Activated CD8-positive, alpha-beta T cell treated with anti-CD3 and anti-CD28 coated beads for 36 hours (primary cell): ENCODE measurements at regions not wholly inside any gene's neighbourhood (a gene's known extent, or its start where the extent isn't known, plus 50 kb on each side); places are given as distances from the start of the nearest gene placed in this dataset.

Source experiments
- ATAC-seq: fragments of 200-7000 bp; cut with Tn5 transposase; one replicate; pipeline ENCODE4 v1.10.0; 2021; ENCODE audit warnings: mild to moderate bottlenecking, moderate library complexity
- CTCF ChIA-PET: fragments of 350-600 bp; sonication (Branson Sonifier 250); formaldehyde crosslinking; loops from one replicate; lab custom pipeline; 2021; ENCODE audit warnings: antibody characterized with exemption; lab: Charles Lee
- POLR2A ChIA-PET: fragments of 350-600 bp; sonication (Branson Sonifier 250); formaldehyde crosslinking; loops from one replicate; lab custom pipeline; 2021; ENCODE audit warnings: antibody characterized with exemption; lab: Charles Lee
- DNase-seq: peaks from one replicate; pipeline ENCODE4 v3.0.0-alpha.2; 2020
- H3K27ac Mint-ChIP-seq: one replicate; pipeline ENCODE4 v1.8.0; 2021; ENCODE audit warnings: mild to moderate bottlenecking, mixed read lengths
- H3K27me3 Mint-ChIP-seq: one replicate; pipeline ENCODE4 v1.8.0; 2021; ENCODE audit warnings: mixed read lengths
- H3K36me3 Mint-ChIP-seq: one replicate; pipeline ENCODE4 v1.8.0; 2021; ENCODE audit warnings: low read depth, mixed read lengths
- H3K4me1 Mint-ChIP-seq: one replicate; pipeline ENCODE4 v1.8.0; 2021; ENCODE audit warnings: low read depth, mixed read lengths
- H3K4me3 Mint-ChIP-seq: one replicate; pipeline ENCODE4 v1.8.0; 2021; ENCODE audit warnings: mild to moderate bottlenecking, moderate library complexity, mixed read lengths
- H3K9me3 Mint-ChIP-seq: one replicate; pipeline ENCODE4 v1.8.0; 2021; ENCODE audit warnings: mixed read lengths
- CTCF ChIP-seq: fragments of 200-600 bp; IDR thresholded peaks from one replicate; pipeline ENCODE4 v1.8.0; 2022; ENCODE audit warnings: antibody characterized with exemption, mild to moderate bottlenecking
- intact Hi-C: fragments of 100-400 bp; cut with micrococcal nuclease; formaldehyde crosslinking; loops from one replicate; pipeline ENCODE4 v1.10.0; 2022

GRCh38 chr5:91232523-91232922 is 150.6 kb downstream of the ARRDC3 start:
- ATAC-seq: no peak
- no peak overlapping the region for H3K27ac Mint-ChIP-seq
- intact Hi-C loops: no loop called here
- peaks cover 4% of the 10 kb centered on the region for H3K27me3 Mint-ChIP-seq
- CTCF ChIA-PET: interaction anchor here (0.7 to 4.0 kb wide), 5 partner anchors 10 to 154 kb away, joined by 3 to 27 read pairs (median 4); partner anchors contain the start of gene ARRDC3
- POLR2A ChIA-PET: interaction anchor here (0.9 kb wide), 1 partner anchor 19 kb away, joined by 3 read pairs; no protein-coding TSS in a partner anchor
- peaks cover 15% of the 10 kb centered on the region for H3K9me3 Mint-ChIP-seq
- no peak overlapping the region for H3K4me3 Mint-ChIP-seq
- peaks cover 10% of the 10 kb centered on the region for H3K36me3 Mint-ChIP-seq
- no peak for DNase-seq
- TF ChIP-seq CTCF: no peak
- H3K4me1 Mint-ChIP-seq: no peaks in the 10 kb centered on the region

GRCh38 chr5:91229031-91229727 is 153.9 kb downstream of the ARRDC3 start:
- H3K36me3 Mint-ChIP-seq: peaks cover 10% of the 10 kb centered on the region
- CTCF ChIA-PET: interaction anchor here (1.1 to 3.8 kb wide), 4 partner anchors 14 to 191 kb away, joined by 3 to 149 read pairs (median 20); partner anchors contain the start of gene ARRDC3
- DNase-seq (peak; percentile 20), ATAC-seq (peak; percentile 24)
- no peak for TF ChIP-seq CTCF
- no peak overlapping the region for H3K4me3 Mint-ChIP-seq
- H3K27ac Mint-ChIP-seq: no peak overlapping the region
- peaks cover 15% of the 10 kb centered on the region for H3K9me3 Mint-ChIP-seq
- no peaks in the 10 kb centered on the region for H3K4me1 Mint-ChIP-seq
- POLR2A ChIA-PET: interaction anchor here (1.5 kb wide), 1 partner anchor 141 kb away, joined by 4 read pairs; no protein-coding TSS in a partner anchor
- H3K27me3 Mint-ChIP-seq: peaks cover 5% of the 10 kb centered on the region
- intact Hi-C loops: no loop called here

GRCh38 chr5:91228188-91228587 is 154.9 kb downstream of the ARRDC3 start:
- Mint-ChIP-seq H3K27me3 (peaks cover 5% of the 10 kb centered on the region), H3K4me3 (no peak overlapping the region), H3K9me3 (peaks cover 15% of the 10 kb centered on the region), H3K4me1 (no peaks in the 10 kb centered on the region), H3K27ac (no peak overlapping the region), H3K36me3 (peaks cover 10% of the 10 kb centered on the region)
- ChIA-PET CTCF (interaction anchor here (0.7 to 3.8 kb wide), 6 partner anchors 11 to 192 kb away, joined by 3 to 149 read pairs (median 11); partner anchors contain the start of gene ARRDC3), POLR2A (interaction anchor here (1.5 kb wide), 1 partner anchor 142 kb away, joined by 4 read pairs; no protein-coding TSS in a partner anchor)
- DNase-seq: no peak
- intact Hi-C loops: no loop called here
- TF ChIP-seq CTCF: no peak
- no peak for ATAC-seq

- Mint-ChIP-seq H3K27ac (no peak overlapping the region), H3K4me1 (no peaks in the 10 kb centered on the region), H3K27me3 (peaks cover 4% of the 10 kb centered on the region), H3K36me3 (peaks cover 10% of the 10 kb centered on the region), H3K4me3 (no peak overlapping the region), H3K9me3 (peaks cover 15% of the 10 kb centered on the region)
- ATAC-seq: peak; percentile 65
- intact Hi-C loops: loop anchor here (1.0 kb wide), 1 partner anchor 158 kb away; no protein-coding TSS in a partner anchor
- CTCF ChIA-PET: interaction anchor here (0.6 to 3.8 kb wide), 16 partner anchors 9 to 360 kb away, joined by 3 to 149 read pairs (median 5); partner anchors contain the start of gene ARRDC3
- POLR2A ChIA-PET: interaction anchor here (0.8 kb wide), 1 partner anchor 9 kb away, joined by 3 read pairs; no protein-coding TSS in a partner anchor
- peak; percentile 73 for TF ChIP-seq CTCF
- peak; percentile 82 for DNase-seq
Measured at GRCh38 chr5:91225848-91226686, 157.1 kb downstream of the ARRDC3 start.
